ENCODE measurements at regions not wholly inside any gene's neighbourhood (a gene's known extent, or its start where the extent isn't known, plus 50 kb on each side); places are given as distances from the start of the nearest gene placed in this dataset.
"Not testable (repeated sequence)": the region's sequence is repeated elsewhere in the genome, so short reads cannot be mapped to it uniquely, and the experiment has no call there.

- DNase-seq (ENCODE audit: low read depth, low spot score) = no peak
- Histone ChIP-seq H3K27me3 (ENCODE audit: control insufficient read depth, insufficient read depth, low read length) (no peaks in the 10 kb centered on the region; the same call in 1 of the 2 replicates), H3K4me1 (ENCODE audit: control insufficient read depth, insufficient read depth, low read length) (no peaks in the 10 kb centered on the region), H3K27ac (ENCODE audit: low read length) (no peak overlapping the region), H3K9me3 (ENCODE audit: control insufficient read depth, insufficient read depth, low read length) (no peaks in the 10 kb centered on the region), H3K36me3 (ENCODE audit: control insufficient read depth, insufficient read depth, low read length) (no peaks in the 10 kb centered on the region), H3K4me3 (ENCODE audit: low read length) (no peak overlapping the region)
- WGBS (ENCODE audit: insufficient coverage, insufficient read length) = no CpG with 5 or more reads among the region's 9 CpGs
Observed at GRCh38 chr2:239647052-239647819, 246.4 kb upstream of the HDAC4 start.

GRCh38 chr2:239646184-239646583, 245.4 kb upstream of the HDAC4 start:
- H3K9me3 ChIP-seq (ENCODE audit: control insufficient read depth, insufficient read depth, low read length) = no peaks in the 10 kb centered on the region
- H3K27me3 ChIP-seq (ENCODE audit: control insufficient read depth, insufficient read depth, low read length) = no peaks in the 10 kb centered on the region; the same call in 1 of the 2 replicates
- no peak for DNase-seq (ENCODE audit: low read depth, low spot score)
- no CpG with 5 or more reads among the region's 14 CpGs for WGBS (ENCODE audit: insufficient coverage, insufficient read length)
- no peak overlapping the region for H3K4me3 ChIP-seq (ENCODE audit: low read length)
- no peaks in the 10 kb centered on the region for H3K36me3 ChIP-seq (ENCODE audit: control insufficient read depth, insufficient read depth, low read length)
- no peak overlapping the region for H3K27ac ChIP-seq (ENCODE audit: low read length)
- no peaks in the 10 kb centered on the region for H3K4me1 ChIP-seq (ENCODE audit: control insufficient read depth, insufficient read depth, low read length)

- not testable (repeated sequence) for DNase-seq (ENCODE audit: low read depth, low spot score); H3K36me3 ChIP-seq (ENCODE audit: control insufficient read depth, insufficient read depth, low read length); H3K27ac ChIP-seq (ENCODE audit: low read length); H3K4me1 ChIP-seq (ENCODE audit: control insufficient read depth, insufficient read depth, low read length); H3K4me3 ChIP-seq (ENCODE audit: low read length); H3K27me3 ChIP-seq (ENCODE audit: control insufficient read depth, insufficient read depth, low read length); H3K9me3 ChIP-seq (ENCODE audit: control insufficient read depth, insufficient read depth, low read length)
- no CpG with 5 or more reads among the region's 25 CpGs for WGBS (ENCODE audit: insufficient coverage, insufficient read length)
Observed at GRCh38 chr2:239644594-239644993, 243.8 kb upstream of the HDAC4 start.

GRCh38 chr2:239644011-239644410, 243.2 kb upstream of the HDAC4 start:
- no peak for DNase-seq (ENCODE audit: low read depth, low spot score)
- WGBS (ENCODE audit: insufficient coverage, insufficient read length) = 100% methylated on average over 3 of the region's 7 CpGs
- no peaks in the 10 kb centered on the region; the same call in 1 of the 2 replicates for H3K27me3 ChIP-seq (ENCODE audit: control insufficient read depth, insufficient read depth, low read length)
- no peak overlapping the region for H3K4me3 ChIP-seq (ENCODE audit: low read length)
- no peak overlapping the region for H3K27ac ChIP-seq (ENCODE audit: low read length)
- no peaks in the 10 kb centered on the region for H3K36me3 ChIP-seq (ENCODE audit: control insufficient read depth, insufficient read depth, low read length)
- no peaks in the 10 kb centered on the region for H3K4me1 ChIP-seq (ENCODE audit: control insufficient read depth, insufficient read depth, low read length)
- H3K9me3 ChIP-seq (ENCODE audit: control insufficient read depth, insufficient read depth, low read length) = no peaks in the 10 kb centered on the region

- Histone ChIP-seq H3K4me3 (ENCODE audit: low read length) (no peak overlapping the region), H3K9me3 (ENCODE audit: control insufficient read depth, insufficient read depth, low read length) (no peaks in the 10 kb centered on the region), H3K4me1 (ENCODE audit: control insufficient read depth, insufficient read depth, low read length) (no peaks in the 10 kb centered on the region), H3K27me3 (ENCODE audit: control insufficient read depth, insufficient read depth, low read length) (no peaks in the 10 kb centered on the region; the same call in 1 of the 2 replicates), H3K36me3 (ENCODE audit: control insufficient read depth, insufficient read depth, low read length) (no peaks in the 10 kb centered on the region), H3K27ac (ENCODE audit: low read length) (no peak overlapping the region)
- 100% methylated on average over 3 of the region's 3 CpGs for WGBS (ENCODE audit: insufficient coverage, insufficient read length)
- DNase-seq (ENCODE audit: low read depth, low spot score) = no peak
Observed at GRCh38 chr2:239642406-239643004, 241.7 kb upstream of the HDAC4 start.

GRCh38 chr2:239641904-239642303, 241.1 kb upstream of the HDAC4 start:
- DNase-seq (ENCODE audit: low read depth, low spot score); H3K36me3 ChIP-seq (ENCODE audit: control insufficient read depth, insufficient read depth, low read length): not testable (repeated sequence)

GRCh38 chr2:239640676-239641578, 240.1 kb upstream of the HDAC4 start:
- no peak for DNase-seq (ENCODE audit: low read depth, low spot score)
- H3K4me3 ChIP-seq (ENCODE audit: low read length) = no peak overlapping the region
- H3K27ac ChIP-seq (ENCODE audit: low read length) = no peak overlapping the region
- no CpG with 5 or more reads among the region's 16 CpGs for WGBS (ENCODE audit: insufficient coverage, insufficient read length)
- no peaks in the 10 kb centered on the region for H3K27me3 ChIP-seq (ENCODE audit: control insufficient read depth, insufficient read depth, low read length)
- H3K4me1 ChIP-seq (ENCODE audit: control insufficient read depth, insufficient read depth, low read length) = no peaks in the 10 kb centered on the region
- no peaks in the 10 kb centered on the region for H3K9me3 ChIP-seq (ENCODE audit: control insufficient read depth, insufficient read depth, low read length)
- no peaks in the 10 kb centered on the region for H3K36me3 ChIP-seq (ENCODE audit: control insufficient read depth, insufficient read depth, low read length)

More at GRCh38 chr2:239641904-239642303, 241.1 kb upstream of the HDAC4 start:
- H3K27me3 ChIP-seq (ENCODE audit: control insufficient read depth, insufficient read depth, low read length); H3K27ac ChIP-seq (ENCODE audit: low read length); H3K9me3 ChIP-seq (ENCODE audit: control insufficient read depth, insufficient read depth, low read length); H3K4me1 ChIP-seq (ENCODE audit: control insufficient read depth, insufficient read depth, low read length); H3K4me3 ChIP-seq (ENCODE audit: low read length): not testable (repeated sequence)
- WGBS (ENCODE audit: insufficient coverage, insufficient read length) = no CpG with 5 or more reads among the region's 11 CpGs

- no peak overlapping the region for H3K4me3 ChIP-seq (ENCODE audit: low read length)
- H3K36me3 ChIP-seq (ENCODE audit: control insufficient read depth, insufficient read depth, low read length) = no peaks in the 10 kb centered on the region
- DNase-seq (ENCODE audit: low read depth, low spot score) = no peak
- no peaks in the 10 kb centered on the region for H3K4me1 ChIP-seq (ENCODE audit: control insufficient read depth, insufficient read depth, low read length)
- WGBS (ENCODE audit: insufficient coverage, insufficient read length) = no CpG with 5 or more reads among the region's 5 CpGs
- no peaks in the 10 kb centered on the region for H3K27me3 ChIP-seq (ENCODE audit: control insufficient read depth, insufficient read depth, low read length)
- H3K9me3 ChIP-seq (ENCODE audit: control insufficient read depth, insufficient read depth, low read length) = no peaks in the 10 kb centered on the region
- no peak overlapping the region for H3K27ac ChIP-seq (ENCODE audit: low read length)
Observed at GRCh38 chr2:239640210-239640609, 239.4 kb upstream of the HDAC4 start.

GRCh38 chr2:239639421-239640185, 238.8 kb upstream of the HDAC4 start:
- H3K27me3 ChIP-seq (ENCODE audit: control insufficient read depth, insufficient read depth, low read length) = no peaks in the 10 kb centered on the region
- no CpG with 5 or more reads among the region's 5 CpGs for WGBS (ENCODE audit: insufficient coverage, insufficient read length)
- no peaks in the 10 kb centered on the region for H3K9me3 ChIP-seq (ENCODE audit: control insufficient read depth, insufficient read depth, low read length)
- no peak for DNase-seq (ENCODE audit: low read depth, low spot score)
- no peaks in the 10 kb centered on the region for H3K4me1 ChIP-seq (ENCODE audit: control insufficient read depth, insufficient read depth, low read length)
- no peak overlapping the region for H3K4me3 ChIP-seq (ENCODE audit: low read length)
- no peak overlapping the region for H3K27ac ChIP-seq (ENCODE audit: low read length)
- H3K36me3 ChIP-seq (ENCODE audit: control insufficient read depth, insufficient read depth, low read length) = no peaks in the 10 kb centered on the region

GRCh38 chr2:239638376-239638775, 237.6 kb upstream of the HDAC4 start:
- Histone ChIP-seq H3K9me3 (ENCODE audit: control insufficient read depth, insufficient read depth, low read length) (no peaks in the 10 kb centered on the region), H3K4me1 (ENCODE audit: control insufficient read depth, insufficient read depth, low read length) (no peaks in the 10 kb centered on the region), H3K27ac (ENCODE audit: low read length) (no peak overlapping the region), H3K4me3 (ENCODE audit: low read length) (no peak overlapping the region), H3K27me3 (ENCODE audit: control insufficient read depth, insufficient read depth, low read length) (no peaks in the 10 kb centered on the region), H3K36me3 (ENCODE audit: control insufficient read depth, insufficient read depth, low read length) (no peaks in the 10 kb centered on the region)
- no peak for DNase-seq (ENCODE audit: low read depth, low spot score)
- WGBS (ENCODE audit: insufficient coverage, insufficient read length) = no CpG with 5 or more reads among the region's 4 CpGs
